HG02981 (cell line): ENCODE measurements at regions not wholly inside any gene's neighbourhood (a gene's known extent, or its start where the extent isn't known, plus 50 kb on each side); places are given as distances from the start of the nearest gene placed in this dataset.

Experiments
- ATAC-seq: cut with Tn5 transposase; IDR thresholded peaks from one replicate; pipeline ENCODE4 v1.9.1; 2021; ENCODE audit warnings: mild to moderate bottlenecking, moderate library complexity; ENCODE audit not compliant: unreplicated experiment

GRCh38 chr12:65623507-65623906 is 200.8 kb upstream of the HMGA2 start:
- no peak for ATAC-seq

GRCh38 chr12:65624554-65625086 is 199.7 kb upstream of the HMGA2 start:
- ATAC-seq, result no peak

GRCh38 chr12:65628061-65628460 is 196.2 kb upstream of the HMGA2 start:
- ATAC-seq, result no peak

GRCh38 chr12:65630555-65630954 is 193.7 kb upstream of the HMGA2 start:
- ATAC-seq, result no peak

- ATAC-seq, result no peak
These were observed 192.6 kb upstream of the HMGA2 start for GRCh38 chr12:65631621-65632111.

GRCh38 chr12:65632131-65632855 is 192.0 kb upstream of the HMGA2 start:
- no peak for ATAC-seq

- ATAC-seq, result no peak
These were observed 190.2 kb upstream of the HMGA2 start for GRCh38 chr12:65634061-65634460.

- ATAC-seq, result no peak
These were observed 189.5 kb upstream of the HMGA2 start for GRCh38 chr12:65634626-65635331.

GRCh38 chr12:65636436-65636835 is 187.8 kb upstream of the HMGA2 start:
- no peak for ATAC-seq

GRCh38 chr12:65637150-65637549 is 187.1 kb upstream of the HMGA2 start:
- ATAC-seq, result no peak

- ATAC-seq, result no peak
These were observed 186.5 kb upstream of the HMGA2 start for GRCh38 chr12:65637774-65638173.

- ATAC-seq, result no peak
These were observed 186.0 kb upstream of the HMGA2 start for GRCh38 chr12:65638324-65638723.

GRCh38 chr12:65640489-65640901 is 183.8 kb upstream of the HMGA2 start:
- no peak for ATAC-seq

- no peak for ATAC-seq
These were observed 182.1 kb upstream of the HMGA2 start for GRCh38 chr12:65642061-65642661.

GRCh38 chr12:65643171-65643570 is 181.1 kb upstream of the HMGA2 start:
- ATAC-seq, result no peak

- ATAC-seq, result no peak
These were observed 180.5 kb upstream of the HMGA2 start for GRCh38 chr12:65643595-65644386.

GRCh38 chr12:65646127-65646643 is 178.1 kb upstream of the HMGA2 start:
- ATAC-seq, result no peak

- ATAC-seq, result no peak
These were observed 177.2 kb upstream of the HMGA2 start for GRCh38 chr12:65647074-65647473.

- ATAC-seq, result no peak
These were observed 175.8 kb upstream of the HMGA2 start for GRCh38 chr12:65648461-65648860.

GRCh38 chr12:65649126-65649525 is 175.2 kb upstream of the HMGA2 start:
- no peak for ATAC-seq

GRCh38 chr12:65651060-65651459 is 173.2 kb upstream of the HMGA2 start:
- ATAC-seq, result no peak
